ENCODE measurements at regions not wholly inside any gene's neighbourhood (a gene's known extent, or its start where the extent isn't known, plus 50 kb on each side); places are given as distances from the start of the nearest gene placed in this dataset.

GRCh38 chr16:51941412-51941811 lies 605.5 kb downstream of the TOX3 start:
- DNase-seq: no peak
- ChIA-PET CTCF (no interaction called here), POLR2A (no interaction called here)
- Histone ChIP-seq H3K4me3 (ENCODE audit: control insufficient read depth in 1 of 7, extremely low read depth in 1 of 7, insufficient read depth in 4 of 7, low read depth in 2 of 7, low read length in 6 of 7) (no peak overlapping the region), H3K27me3 (replicated peaks in 2 of 5; ENCODE audit: control insufficient read depth in 4 of 5, insufficient read depth in 5 of 5, low read length in 4 of 5) (no peaks in the 10 kb centered on the region), H3K36me3 (ENCODE audit: control insufficient read depth in 4 of 4, insufficient read depth in 4 of 4, low read length in 3 of 4) (no peaks in the 10 kb centered on the region), H3K4me1 (ENCODE audit: control extremely low read depth in 1 of 4, control insufficient read depth in 4 of 4, insufficient read depth in 4 of 4, low read length in 3 of 4) (no peaks in the 10 kb centered on the region), H3K27ac (ENCODE audit: insufficient read depth in 1 of 2, low read depth in 1 of 2, low read length in 2 of 2, poor library complexity in 1 of 2, severe bottlenecking in 2 of 2) (no peak overlapping the region), H3K9me3 (ENCODE audit: control extremely low read depth in 1 of 5, control insufficient read depth in 4 of 5, insufficient read depth in 2 of 5, low read depth in 1 of 5, low read length in 4 of 5) (no peaks in the 10 kb centered on the region)

GRCh38 chr16:51940183-51940582 lies 606.8 kb downstream of the TOX3 start:
- Histone ChIP-seq H3K36me3 (ENCODE audit: control insufficient read depth in 4 of 4, insufficient read depth in 4 of 4, low read length in 3 of 4) (no peaks in the 10 kb centered on the region), H3K27ac (ENCODE audit: insufficient read depth in 1 of 2, low read depth in 1 of 2, low read length in 2 of 2, poor library complexity in 1 of 2, severe bottlenecking in 2 of 2) (no peak overlapping the region), H3K27me3 (replicated peaks in 2 of 5; ENCODE audit: control insufficient read depth in 4 of 5, insufficient read depth in 5 of 5, low read length in 4 of 5) (no peaks in the 10 kb centered on the region), H3K4me1 (ENCODE audit: control extremely low read depth in 1 of 4, control insufficient read depth in 4 of 4, insufficient read depth in 4 of 4, low read length in 3 of 4) (no peaks in the 10 kb centered on the region), H3K4me3 (ENCODE audit: control insufficient read depth in 1 of 7, extremely low read depth in 1 of 7, insufficient read depth in 4 of 7, low read depth in 2 of 7, low read length in 6 of 7) (no peak overlapping the region), H3K9me3 (ENCODE audit: control extremely low read depth in 1 of 5, control insufficient read depth in 4 of 5, insufficient read depth in 2 of 5, low read depth in 1 of 5, low read length in 4 of 5) (no peaks in the 10 kb centered on the region)
- ChIA-PET CTCF (no interaction called here), POLR2A (no interaction called here)
- WGBS (ENCODE audit: insufficient coverage): 100% methylated on average over 1 of the region's 1 CpG
- no peak for DNase-seq

GRCh38 chr16:51939378-51939871 lies 607.5 kb downstream of the TOX3 start:
- H3K27ac ChIP-seq (ENCODE audit: insufficient read depth in 1 of 2, low read depth in 1 of 2, low read length in 2 of 2, poor library complexity in 1 of 2, severe bottlenecking in 2 of 2): no peak overlapping the region
- H3K27me3 ChIP-seq (replicated peaks in 2 of 5; ENCODE audit: control insufficient read depth in 4 of 5, insufficient read depth in 5 of 5, low read length in 4 of 5): no peaks in the 10 kb centered on the region
- POLR2A ChIA-PET: no interaction called here
- DNase-seq: no peak
- H3K9me3 ChIP-seq (ENCODE audit: control extremely low read depth in 1 of 5, control insufficient read depth in 4 of 5, insufficient read depth in 2 of 5, low read depth in 1 of 5, low read length in 4 of 5): no peaks in the 10 kb centered on the region
- no peaks in the 10 kb centered on the region for H3K4me1 ChIP-seq (ENCODE audit: control extremely low read depth in 1 of 4, control insufficient read depth in 4 of 4, insufficient read depth in 4 of 4, low read length in 3 of 4)
- H3K36me3 ChIP-seq (ENCODE audit: control insufficient read depth in 4 of 4, insufficient read depth in 4 of 4, low read length in 3 of 4): no peaks in the 10 kb centered on the region
- H3K4me3 ChIP-seq (ENCODE audit: control insufficient read depth in 1 of 7, extremely low read depth in 1 of 7, insufficient read depth in 4 of 7, low read depth in 2 of 7, low read length in 6 of 7): no peak overlapping the region
- CTCF ChIA-PET: interaction anchor here (0.6 kb wide), 1 partner anchor 94 kb away, joined by 5 read pairs; no protein-coding TSS in a partner anchor
- 73% methylated on average over 2 of the region's 7 CpGs for WGBS (ENCODE audit: insufficient coverage)

GRCh38 chr16:51938861-51939260 lies 608.1 kb downstream of the TOX3 start:
- H3K9me3 ChIP-seq (ENCODE audit: control extremely low read depth in 1 of 5, control insufficient read depth in 4 of 5, insufficient read depth in 2 of 5, low read depth in 1 of 5, low read length in 4 of 5): no peaks in the 10 kb centered on the region
- H3K27me3 ChIP-seq (replicated peaks in 2 of 5; ENCODE audit: control insufficient read depth in 4 of 5, insufficient read depth in 5 of 5, low read length in 4 of 5): no peaks in the 10 kb centered on the region
- no peak overlapping the region for H3K27ac ChIP-seq (ENCODE audit: insufficient read depth in 1 of 2, low read depth in 1 of 2, low read length in 2 of 2, poor library complexity in 1 of 2, severe bottlenecking in 2 of 2)
- ChIA-PET CTCF (interaction anchor here (0.6 kb wide), 1 partner anchor 93 kb away, joined by 5 read pairs; no protein-coding TSS in a partner anchor), POLR2A (no interaction called here)
- H3K4me3 ChIP-seq (ENCODE audit: control insufficient read depth in 1 of 7, extremely low read depth in 1 of 7, insufficient read depth in 4 of 7, low read depth in 2 of 7, low read length in 6 of 7): no peak overlapping the region
- WGBS (ENCODE audit: insufficient coverage): 100% methylated on average over 1 of the region's 3 CpGs
- no peaks in the 10 kb centered on the region for H3K4me1 ChIP-seq (ENCODE audit: control extremely low read depth in 1 of 4, control insufficient read depth in 4 of 4, insufficient read depth in 4 of 4, low read length in 3 of 4)
- no peak for DNase-seq
- no peaks in the 10 kb centered on the region for H3K36me3 ChIP-seq (ENCODE audit: control insufficient read depth in 4 of 4, insufficient read depth in 4 of 4, low read length in 3 of 4)

GRCh38 chr16:51937771-51938170 lies 609.2 kb downstream of the TOX3 start:
- Histone ChIP-seq H3K4me1 (ENCODE audit: control extremely low read depth in 1 of 4, control insufficient read depth in 4 of 4, insufficient read depth in 4 of 4, low read length in 3 of 4) (no peaks in the 10 kb centered on the region), H3K36me3 (ENCODE audit: control insufficient read depth in 4 of 4, insufficient read depth in 4 of 4, low read length in 3 of 4) (no peaks in the 10 kb centered on the region), H3K27me3 (replicated peaks in 2 of 5; ENCODE audit: control insufficient read depth in 4 of 5, insufficient read depth in 5 of 5, low read length in 4 of 5) (no peaks in the 10 kb centered on the region), H3K27ac (ENCODE audit: insufficient read depth in 1 of 2, low read depth in 1 of 2, low read length in 2 of 2, poor library complexity in 1 of 2, severe bottlenecking in 2 of 2) (no peak overlapping the region), H3K9me3 (ENCODE audit: control extremely low read depth in 1 of 5, control insufficient read depth in 4 of 5, insufficient read depth in 2 of 5, low read depth in 1 of 5, low read length in 4 of 5) (no peaks in the 10 kb centered on the region), H3K4me3 (ENCODE audit: control insufficient read depth in 1 of 7, extremely low read depth in 1 of 7, insufficient read depth in 4 of 7, low read depth in 2 of 7, low read length in 6 of 7) (no peak overlapping the region)
- WGBS (ENCODE audit: insufficient coverage): 80% methylated on average over 6 of the region's 6 CpGs
- POLR2A ChIA-PET: no interaction called here
- no peak for DNase-seq
- CTCF ChIA-PET: no interaction called here

- POLR2A ChIA-PET: no interaction called here
- no peak for DNase-seq
- CTCF ChIA-PET: no interaction called here
- H3K27ac ChIP-seq (ENCODE audit: insufficient read depth in 1 of 2, low read depth in 1 of 2, low read length in 2 of 2, poor library complexity in 1 of 2, severe bottlenecking in 2 of 2): no peak overlapping the region
- no peaks in the 10 kb centered on the region for H3K9me3 ChIP-seq (ENCODE audit: control extremely low read depth in 1 of 5, control insufficient read depth in 4 of 5, insufficient read depth in 2 of 5, low read depth in 1 of 5, low read length in 4 of 5)
- no peak overlapping the region for H3K4me3 ChIP-seq (ENCODE audit: control insufficient read depth in 1 of 7, extremely low read depth in 1 of 7, insufficient read depth in 4 of 7, low read depth in 2 of 7, low read length in 6 of 7)
- no peaks in the 10 kb centered on the region for H3K36me3 ChIP-seq (ENCODE audit: control insufficient read depth in 4 of 4, insufficient read depth in 4 of 4, low read length in 3 of 4)
- WGBS (ENCODE audit: insufficient coverage): no CpG with 5 or more reads among the region's 5 CpGs
- no peaks in the 10 kb centered on the region for H3K4me1 ChIP-seq (ENCODE audit: control extremely low read depth in 1 of 4, control insufficient read depth in 4 of 4, insufficient read depth in 4 of 4, low read length in 3 of 4)
- no peaks in the 10 kb centered on the region for H3K27me3 ChIP-seq (replicated peaks in 2 of 5; ENCODE audit: control insufficient read depth in 4 of 5, insufficient read depth in 5 of 5, low read length in 4 of 5)
These were observed 610.1 kb downstream of the TOX3 start for GRCh38 chr16:51936846-51937245.

GRCh38 chr16:51932317-51932716 lies 614.6 kb downstream of the TOX3 start:
- ChIA-PET CTCF (no interaction called here), POLR2A (no interaction called here)

More at GRCh38 chr16:51932317-51932716, 614.6 kb downstream of the TOX3 start:
- DNase-seq: no peak
- H3K27me3 ChIP-seq (replicated peaks in 2 of 5; ENCODE audit: control insufficient read depth in 4 of 5, insufficient read depth in 5 of 5, low read length in 4 of 5): no peaks in the 10 kb centered on the region
- H3K27ac ChIP-seq (ENCODE audit: insufficient read depth in 1 of 2, low read depth in 1 of 2, low read length in 2 of 2, poor library complexity in 1 of 2, severe bottlenecking in 2 of 2): no peak overlapping the region
- no peaks in the 10 kb centered on the region for H3K9me3 ChIP-seq (ENCODE audit: control extremely low read depth in 1 of 5, control insufficient read depth in 4 of 5, insufficient read depth in 2 of 5, low read depth in 1 of 5, low read length in 4 of 5)
- no CpG with 5 or more reads among the region's 2 CpGs for WGBS (ENCODE audit: insufficient coverage)
- no peaks in the 10 kb centered on the region for H3K4me1 ChIP-seq (ENCODE audit: control extremely low read depth in 1 of 4, control insufficient read depth in 4 of 4, insufficient read depth in 4 of 4, low read length in 3 of 4)
- no peaks in the 10 kb centered on the region for H3K36me3 ChIP-seq (ENCODE audit: control insufficient read depth in 4 of 4, insufficient read depth in 4 of 4, low read length in 3 of 4)
- H3K4me3 ChIP-seq (ENCODE audit: control insufficient read depth in 1 of 7, extremely low read depth in 1 of 7, insufficient read depth in 4 of 7, low read depth in 2 of 7, low read length in 6 of 7): no peak overlapping the region

Data from common myeloid progenitor, CD34-positive (primary cell).